Left lobe of liver (tissue), 2 donors: ENCODE measurements at regions not wholly inside any gene's neighbourhood (a gene's known extent, or its start where the extent isn't known, plus 50 kb on each side); places are given as distances from the start of the nearest gene placed in this dataset.
A peak's percentile ranks its signal among the peaks of the same experiment; 100 is the strongest.

ENCODE experiments used
- ATAC-seq: fragments of 200-7000 bp; cut with Tn5 transposase; one replicate; pipeline ENCODE4 v1.9.1; 2020; ENCODE audit warnings: mild to moderate bottlenecking, moderate library complexity
- DNase-seq: peaks from one replicate; pipeline ENCODE4 v3.0.0-alpha.2; 2020; ENCODE audit warnings: low spot score
- donor health status: DM: no; HTN: no; CAD: no; lungs with moderate emphysema.
- donor health status: DM: no; HTN: yes; CAD: no.

- ATAC-seq (no peak), DNase-seq (no peak)
These were observed 447.9 kb downstream of the IRS1 start for GRCh38 chr2:226351711-226352110.

GRCh38 chr2:226339616-226340015, 460.0 kb downstream of the IRS1 start:
- DNase-seq (no peak), ATAC-seq (no peak)

GRCh38 chr2:226338825-226339224, 460.8 kb downstream of the IRS1 start:
- no peak for ATAC-seq
- DNase-seq: no peak

- ATAC-seq (peak; percentile 20), DNase-seq (no peak)
These were observed 461.5 kb downstream of the IRS1 start for GRCh38 chr2:226337941-226338600.

- ATAC-seq: no peak
- no peak for DNase-seq
These were observed 463.3 kb downstream of the IRS1 start for GRCh38 chr2:226336283-226336682.

GRCh38 chr2:226334981-226335720, 464.5 kb downstream of the IRS1 start:
- no peak for ATAC-seq
- DNase-seq: no peak

- no peak for ATAC-seq
These were observed 466.2 kb downstream of the IRS1 start for GRCh38 chr2:226333388-226333787.

GRCh38 chr2:226330206-226330605, 469.4 kb downstream of the IRS1 start:
- DNase-seq (no peak), ATAC-seq (no peak)

More at GRCh38 chr2:226333388-226333787, 466.2 kb downstream of the IRS1 start:
- DNase-seq: no peak

- ATAC-seq: no peak
These were observed 470.4 kb downstream of the IRS1 start for GRCh38 chr2:226329180-226329579.

GRCh38 chr2:226327830-226328229, 471.8 kb downstream of the IRS1 start:
- DNase-seq: no peak
- ATAC-seq: no peak

More at GRCh38 chr2:226329180-226329579, 470.4 kb downstream of the IRS1 start:
- no peak for DNase-seq

- no peak for ATAC-seq
- DNase-seq: no peak
These were observed 474.1 kb downstream of the IRS1 start for GRCh38 chr2:226325526-226325925.

GRCh38 chr2:226320076-226320948, 479.3 kb downstream of the IRS1 start:
- ATAC-seq (no peak), DNase-seq (no peak)

- DNase-seq (no peak), ATAC-seq (no peak)
These were observed 481.6 kb downstream of the IRS1 start for GRCh38 chr2:226317970-226318369.

- ATAC-seq: no peak
These were observed 486.6 kb downstream of the IRS1 start for GRCh38 chr2:226313060-226313459.

GRCh38 chr2:226312155-226312554, 487.5 kb downstream of the IRS1 start:
- ATAC-seq: no peak
- no peak for DNase-seq

More at GRCh38 chr2:226313060-226313459, 486.6 kb downstream of the IRS1 start:
- no peak for DNase-seq

- no peak for DNase-seq
- ATAC-seq: no peak
These were observed 489.5 kb downstream of the IRS1 start for GRCh38 chr2:226310146-226310545.

GRCh38 chr2:226308986-226309385, 490.6 kb downstream of the IRS1 start:
- no peak for DNase-seq
- no peak for ATAC-seq

- ATAC-seq: no peak
- no peak for DNase-seq
These were observed 491.3 kb downstream of the IRS1 start for GRCh38 chr2:226308323-226308680.

GRCh38 chr2:226307487-226308322, 491.9 kb downstream of the IRS1 start:
- ATAC-seq: peak; percentile 29
- DNase-seq: no peak

GRCh38 chr2:226306969-226307368, 492.7 kb downstream of the IRS1 start:
- no peak for DNase-seq
- no peak for ATAC-seq

- ATAC-seq (no peak), DNase-seq (no peak)
These were observed 495.3 kb downstream of the IRS1 start for GRCh38 chr2:226304308-226304707.
